ENCODE measurements at regions not wholly inside any gene's neighbourhood (a gene's known extent, or its start where the extent isn't known, plus 50 kb on each side); places are given as distances from the start of the nearest gene placed in this dataset.

GRCh38 chr14:98458702-98459101 is 813.3 kb downstream of the BCL11B start:
- Histone ChIP-seq H3K9me3 (ENCODE audit: control insufficient read depth in 4 of 4, insufficient read depth in 3 of 4, low read length in 3 of 4) (peaks cover 0 to 1% (median 0%) of the 10 kb centered on the region in 4 donors), H3K4me1 (ENCODE audit: control insufficient read depth in 5 of 5, insufficient read depth in 5 of 5, low read length in 5 of 5) (no peaks in the 10 kb centered on the region), H3K4me3 (no peak overlapping the region), H3K27ac (ENCODE audit: low read depth in 1 of 2, low read length in 1 of 2) (no peak overlapping the region), H3K9ac (ENCODE audit: insufficient read depth in 1 of 2, low read length in 2 of 2) (no peak overlapping the region), H3K27me3 (ENCODE audit: control insufficient read depth in 3 of 3, insufficient read depth in 3 of 3, low read length in 2 of 3) (peaks cover 0 to 2% (median 0%) of the 10 kb centered on the region in 3 donors), H3K36me3 (ENCODE audit: control insufficient read depth in 4 of 4, insufficient read depth in 4 of 4, low read length in 4 of 4) (no peaks in the 10 kb centered on the region)
- no peak for TF ChIP-seq CTCF (IDR thresholded peaks at IDR 0.05; ENCODE audit: control extremely low read depth, extremely low read depth)
- DNase-seq: no peak
- ATAC-seq (ENCODE audit: insufficient read depth, low FRiP score): no peak

GRCh38 chr14:98462908-98463307 is 809.1 kb downstream of the BCL11B start:
- peaks cover 0 to 1% (median 0%) of the 10 kb centered on the region in 4 donors for H3K9me3 ChIP-seq (ENCODE audit: control insufficient read depth in 4 of 4, insufficient read depth in 3 of 4, low read length in 3 of 4)
- peak in 1 of 3 donors; percentile 5 for DNase-seq
- 50 to 59% methylated on average over 7 of the region's 7 CpGs for WGBS, 2 donors

GRCh38 chr14:98466807-98467206 is 805.2 kb downstream of the BCL11B start:
- no peak overlapping the region for H3K9ac ChIP-seq (ENCODE audit: insufficient read depth in 1 of 2, low read length in 2 of 2)
- no peaks in the 10 kb centered on the region for H3K4me1 ChIP-seq (ENCODE audit: control insufficient read depth in 5 of 5, insufficient read depth in 5 of 5, low read length in 5 of 5)
- ATAC-seq (ENCODE audit: insufficient read depth, low FRiP score): no peak
- no peaks in the 10 kb centered on the region for H3K36me3 ChIP-seq (ENCODE audit: control insufficient read depth in 4 of 4, insufficient read depth in 4 of 4, low read length in 4 of 4)
- WGBS, 2 donors: 54 to 68% methylated on average over 7 of the region's 7 CpGs
- no peak for TF ChIP-seq CTCF (IDR thresholded peaks at IDR 0.05; ENCODE audit: control extremely low read depth, extremely low read depth)
- no peak overlapping the region for H3K27ac ChIP-seq (ENCODE audit: low read depth in 1 of 2, low read length in 1 of 2)
- peaks cover 0 to 4% (median 0%) of the 10 kb centered on the region in 4 donors for H3K9me3 ChIP-seq (ENCODE audit: control insufficient read depth in 4 of 4, insufficient read depth in 3 of 4, low read length in 3 of 4)
- no peak overlapping the region for H3K4me3 ChIP-seq
- DNase-seq: peak in 1 of 3 donors; percentile 1
- peaks cover 0 to 2% (median 0%) of the 10 kb centered on the region in 3 donors for H3K27me3 ChIP-seq (ENCODE audit: control insufficient read depth in 3 of 3, insufficient read depth in 3 of 3, low read length in 2 of 3)

More at GRCh38 chr14:98462908-98463307, 809.1 kb downstream of the BCL11B start:
- Histone ChIP-seq H3K4me1 (ENCODE audit: control insufficient read depth in 5 of 5, insufficient read depth in 5 of 5, low read length in 5 of 5) (no peaks in the 10 kb centered on the region), H3K9ac (ENCODE audit: insufficient read depth in 1 of 2, low read length in 2 of 2) (no peak overlapping the region), H3K27ac (ENCODE audit: low read depth in 1 of 2, low read length in 1 of 2) (no peak overlapping the region), H3K4me3 (no peak overlapping the region), H3K27me3 (ENCODE audit: control insufficient read depth in 3 of 3, insufficient read depth in 3 of 3, low read length in 2 of 3) (peaks cover 0 to 2% (median 0%) of the 10 kb centered on the region in 3 donors), H3K36me3 (ENCODE audit: control insufficient read depth in 4 of 4, insufficient read depth in 4 of 4, low read length in 4 of 4) (no peaks in the 10 kb centered on the region)
- ATAC-seq (ENCODE audit: insufficient read depth, low FRiP score): no peak
- TF ChIP-seq CTCF (IDR thresholded peaks at IDR 0.05; ENCODE audit: control extremely low read depth, extremely low read depth): no peak

GRCh38 chr14:98470663-98471062 is 801.3 kb downstream of the BCL11B start:
- no peaks in the 10 kb centered on the region for H3K27me3 ChIP-seq (ENCODE audit: control insufficient read depth in 3 of 3, insufficient read depth in 3 of 3, low read length in 2 of 3)
- 64 to 72% methylated on average over 4 of the region's 4 CpGs for WGBS, 2 donors
- no peak for DNase-seq
- no peak for ATAC-seq (ENCODE audit: insufficient read depth, low FRiP score)
- H3K36me3 ChIP-seq (ENCODE audit: control insufficient read depth in 4 of 4, insufficient read depth in 4 of 4, low read length in 4 of 4): no peaks in the 10 kb centered on the region
- TF ChIP-seq CTCF (IDR thresholded peaks at IDR 0.05; ENCODE audit: control extremely low read depth, extremely low read depth): no peak
- H3K4me1 ChIP-seq (ENCODE audit: control insufficient read depth in 5 of 5, insufficient read depth in 5 of 5, low read length in 5 of 5): no peaks in the 10 kb centered on the region
- H3K9me3 ChIP-seq (ENCODE audit: control insufficient read depth in 4 of 4, insufficient read depth in 3 of 4, low read length in 3 of 4): peaks cover 0 to 4% (median 0%) of the 10 kb centered on the region in 4 donors
- H3K27ac ChIP-seq (ENCODE audit: low read depth in 1 of 2, low read length in 1 of 2): no peak overlapping the region
- no peak overlapping the region for H3K9ac ChIP-seq (ENCODE audit: insufficient read depth in 1 of 2, low read length in 2 of 2)
- no peak overlapping the region for H3K4me3 ChIP-seq

Data from lung (tissue), 11 donors.